ENCODE measurements at regions not wholly inside any gene's neighbourhood (a gene's known extent, or its start where the extent isn't known, plus 50 kb on each side); places are given as distances from the start of the nearest gene placed in this dataset.

DNA sequence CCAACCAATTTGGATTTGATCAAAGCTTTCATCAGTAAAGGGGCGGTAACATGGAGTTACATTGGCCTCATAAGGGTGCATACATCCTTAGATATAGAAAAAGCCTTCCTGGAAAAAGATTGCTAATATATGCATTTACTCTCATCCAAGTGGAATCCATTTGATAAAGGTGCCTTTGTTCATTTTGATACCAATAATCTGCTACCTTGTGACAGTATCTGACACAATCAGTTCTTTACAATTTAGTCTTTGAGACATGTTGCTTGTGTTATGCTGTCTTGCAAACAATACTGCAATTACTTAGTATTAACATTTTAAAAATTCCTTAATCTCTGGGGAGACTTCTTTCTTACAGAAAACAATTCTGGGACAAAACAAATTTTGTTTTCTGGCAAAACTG lies 654.4 kb upstream of the SLC35B3 start:
- TF ChIP-seq, protein P1, sequence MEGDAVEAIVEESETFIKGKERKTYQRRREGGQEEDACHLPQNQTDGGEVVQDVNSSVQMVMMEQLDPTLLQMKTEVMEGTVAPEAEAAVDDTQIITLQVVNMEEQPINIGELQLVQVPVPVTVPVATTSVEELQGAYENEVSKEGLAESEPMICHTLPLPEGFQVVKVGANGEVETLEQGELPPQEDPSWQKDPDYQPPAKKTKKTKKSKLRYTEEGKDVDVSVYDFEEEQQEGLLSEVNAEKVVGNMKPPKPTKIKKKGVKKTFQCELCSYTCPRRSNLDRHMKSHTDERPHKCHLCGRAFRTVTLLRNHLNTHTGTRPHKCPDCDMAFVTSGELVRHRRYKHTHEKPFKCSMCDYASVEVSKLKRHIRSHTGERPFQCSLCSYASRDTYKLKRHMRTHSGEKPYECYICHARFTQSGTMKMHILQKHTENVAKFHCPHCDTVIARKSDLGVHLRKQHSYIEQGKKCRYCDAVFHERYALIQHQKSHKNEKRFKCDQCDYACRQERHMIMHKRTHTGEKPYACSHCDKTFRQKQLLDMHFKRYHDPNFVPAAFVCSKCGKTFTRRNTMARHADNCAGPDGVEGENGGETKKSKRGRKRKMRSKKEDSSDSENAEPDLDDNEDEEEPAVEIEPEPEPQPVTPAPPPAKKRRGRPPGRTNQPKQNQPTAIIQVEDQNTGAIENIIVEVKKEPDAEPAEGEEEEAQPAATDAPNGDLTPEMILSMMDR (IDR thresholded peaks at IDR 0.05 in 8 of 11, conservative IDR thresholded peaks at IDR 0.05 in 3 of 11), result no peak
- TF ChIP-seq POLR2A (IDR thresholded peaks at IDR 0.05) (no peak), POLR2AphosphoS5 (IDR thresholded peaks at IDR 0.05) (no peak)

Measured in spleen (tissue), 7 donors.